ENCODE measurements at regions not wholly inside any gene's neighbourhood (a gene's known extent, or its start where the extent isn't known, plus 50 kb on each side); places are given as distances from the start of the nearest gene placed in this dataset.
A peak's percentile ranks its signal among the peaks of the same experiment; 100 is the strongest.

DNA sequence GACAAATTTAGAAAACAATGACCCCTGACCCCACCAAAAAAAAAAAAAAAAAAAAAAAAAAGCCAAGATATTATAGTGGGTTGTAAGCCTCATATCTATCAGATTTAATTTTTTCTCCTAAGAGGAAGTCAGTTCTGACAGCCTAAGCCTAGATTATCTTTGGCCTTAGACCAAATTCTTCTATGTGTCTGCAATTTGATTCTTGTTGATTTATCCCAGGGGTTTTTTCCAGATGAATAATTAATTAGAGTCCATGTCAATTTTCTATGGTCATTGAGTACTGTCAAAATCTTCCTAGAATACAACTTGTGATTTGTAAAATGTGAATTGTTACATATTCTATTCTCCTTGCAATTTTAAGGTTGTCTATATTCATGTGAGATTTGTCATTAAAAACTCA, 151.6 kb upstream of the CACNA2D1 start:
- peaks cover 7% of the 10 kb centered on the region; the same call in 1 of the 2 replicates for H3K4me1 ChIP-seq
- H3K36me3 ChIP-seq, result no peaks in the 10 kb centered on the region; the same call in 1 of the 2 replicates
- no peaks in the 10 kb centered on the region for H3K27me3 ChIP-seq
- no peak overlapping the region for H3K4me3 ChIP-seq (ENCODE audit: low read depth, low read length)
- DNase-seq, result no peak
- TF ChIP-seq, protein P1, sequence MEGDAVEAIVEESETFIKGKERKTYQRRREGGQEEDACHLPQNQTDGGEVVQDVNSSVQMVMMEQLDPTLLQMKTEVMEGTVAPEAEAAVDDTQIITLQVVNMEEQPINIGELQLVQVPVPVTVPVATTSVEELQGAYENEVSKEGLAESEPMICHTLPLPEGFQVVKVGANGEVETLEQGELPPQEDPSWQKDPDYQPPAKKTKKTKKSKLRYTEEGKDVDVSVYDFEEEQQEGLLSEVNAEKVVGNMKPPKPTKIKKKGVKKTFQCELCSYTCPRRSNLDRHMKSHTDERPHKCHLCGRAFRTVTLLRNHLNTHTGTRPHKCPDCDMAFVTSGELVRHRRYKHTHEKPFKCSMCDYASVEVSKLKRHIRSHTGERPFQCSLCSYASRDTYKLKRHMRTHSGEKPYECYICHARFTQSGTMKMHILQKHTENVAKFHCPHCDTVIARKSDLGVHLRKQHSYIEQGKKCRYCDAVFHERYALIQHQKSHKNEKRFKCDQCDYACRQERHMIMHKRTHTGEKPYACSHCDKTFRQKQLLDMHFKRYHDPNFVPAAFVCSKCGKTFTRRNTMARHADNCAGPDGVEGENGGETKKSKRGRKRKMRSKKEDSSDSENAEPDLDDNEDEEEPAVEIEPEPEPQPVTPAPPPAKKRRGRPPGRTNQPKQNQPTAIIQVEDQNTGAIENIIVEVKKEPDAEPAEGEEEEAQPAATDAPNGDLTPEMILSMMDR (IDR thresholded peaks at IDR 0.05; ENCODE audit: low read depth, low read length), result no peak
- no peaks in the 10 kb centered on the region for H3K9me3 ChIP-seq

DNA sequence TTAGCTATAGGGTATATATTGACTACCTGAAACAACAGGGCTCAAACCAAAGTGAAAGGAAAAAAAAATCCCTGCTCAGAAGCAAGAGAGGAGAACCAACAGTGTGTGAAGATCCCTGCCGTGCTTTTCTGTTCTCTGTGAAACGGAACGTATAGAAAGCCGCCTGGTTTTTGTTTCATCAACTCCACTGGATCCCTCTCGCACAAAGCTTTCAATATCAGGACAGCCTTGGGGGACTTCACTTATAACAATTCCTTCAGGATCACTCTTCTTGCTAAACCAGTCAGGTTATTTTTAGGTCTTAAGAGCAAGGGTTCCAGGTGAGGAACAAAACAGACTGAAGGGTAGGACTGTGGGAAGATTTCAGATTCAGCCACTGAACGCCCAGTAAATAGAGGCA, 151.1 kb upstream of the CACNA2D1 start:
- Histone ChIP-seq H3K4me1 (peaks cover 7% of the 10 kb centered on the region; the same call in 1 of the 2 replicates), H3K4me3 (ENCODE audit: low read depth, low read length) (peak overlapping the region; percentile 43), H3K27me3 (no peaks in the 10 kb centered on the region), H3K9me3 (no peaks in the 10 kb centered on the region), H3K36me3 (no peaks in the 10 kb centered on the region; the same call in 1 of the 2 replicates)
- TF ChIP-seq, protein P1 (IDR thresholded peaks at IDR 0.05; ENCODE audit: low read depth, low read length), result no peak
- no peak for DNase-seq

DNA sequence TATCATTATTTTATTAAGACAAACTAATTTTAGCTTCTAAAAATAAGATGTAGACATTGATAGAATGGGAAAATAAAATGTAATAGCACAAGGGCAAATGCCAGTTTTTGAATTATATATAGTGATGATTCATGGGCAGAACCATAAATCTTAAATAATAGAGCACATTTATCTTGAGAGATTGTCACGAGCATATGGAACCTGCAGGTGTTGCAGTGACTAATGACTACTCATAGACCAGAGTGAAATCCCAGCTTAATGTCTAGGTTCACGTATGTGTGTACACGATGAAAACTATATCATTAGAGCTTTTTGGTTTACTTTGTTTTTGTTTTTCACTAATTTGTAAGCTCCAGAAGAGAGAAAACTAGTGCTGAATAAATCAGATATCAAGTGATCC, 150.2 kb upstream of the CACNA2D1 start:
- H3K9me3 ChIP-seq, result no peaks in the 10 kb centered on the region
- H3K36me3 ChIP-seq, result no peaks in the 10 kb centered on the region; the same call in 1 of the 2 replicates
- DNase-seq, result no peak
- no peak overlapping the region for H3K4me3 ChIP-seq (ENCODE audit: low read depth, low read length)
- TF ChIP-seq, protein P1 (IDR thresholded peaks at IDR 0.05; ENCODE audit: low read depth, low read length), result no peak
- H3K27me3 ChIP-seq, result no peaks in the 10 kb centered on the region
- H3K4me1 ChIP-seq, result peaks cover 7% of the 10 kb centered on the region; the same call in 1 of the 2 replicates

DNA sequence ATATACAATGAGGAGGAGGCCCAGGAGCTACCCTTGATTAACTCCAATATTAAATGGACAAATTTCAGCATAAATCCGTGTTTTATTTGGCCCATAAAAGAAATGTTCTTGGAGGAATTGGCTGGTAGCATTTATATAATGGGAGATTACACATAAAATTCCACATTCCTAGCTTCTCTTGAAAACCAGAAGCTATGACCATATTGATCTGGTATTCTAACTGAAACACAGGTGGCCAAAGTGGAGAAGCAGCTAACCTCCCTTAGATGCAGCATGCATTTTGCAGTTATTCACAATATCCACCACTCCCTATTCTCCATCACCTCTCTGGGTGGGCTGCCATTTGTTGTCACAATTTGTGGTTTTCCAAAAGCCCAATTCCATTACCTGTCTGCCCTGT, 148.8 kb upstream of the CACNA2D1 start:
- Histone ChIP-seq H3K9me3 (no peaks in the 10 kb centered on the region), H3K4me3 (ENCODE audit: low read depth, low read length) (no peak overlapping the region), H3K36me3 (no peaks in the 10 kb centered on the region; the same call in 1 of the 2 replicates), H3K27me3 (no peaks in the 10 kb centered on the region), H3K4me1 (peaks cover 7% of the 10 kb centered on the region; the same call in 1 of the 2 replicates)
- DNase-seq, result no peak
- TF ChIP-seq, protein P1 (IDR thresholded peaks at IDR 0.05; ENCODE audit: low read depth, low read length), result no peak

DNA sequence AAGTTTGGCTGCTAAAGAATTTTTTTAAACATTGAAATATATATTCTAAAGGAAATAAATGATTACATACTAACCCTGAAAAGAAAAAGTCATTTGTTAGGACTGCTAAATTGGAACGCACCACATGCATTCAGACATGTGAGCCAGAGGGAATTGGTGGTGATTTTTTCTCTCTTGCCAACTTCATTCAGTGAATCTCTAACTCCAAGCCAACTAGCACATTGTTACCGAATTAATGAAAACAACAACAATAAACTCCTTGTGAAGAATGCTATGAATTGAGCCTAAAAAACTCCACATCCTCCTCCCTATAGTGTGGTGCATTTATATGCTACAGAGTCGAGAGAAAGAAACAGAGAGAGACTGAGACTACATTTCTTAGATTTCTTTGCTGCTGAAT, 135.5 kb upstream of the CACNA2D1 start:
- H3K27me3 ChIP-seq, result no peaks in the 10 kb centered on the region
- DNase-seq, result no peak
- TF ChIP-seq, protein P1 (IDR thresholded peaks at IDR 0.05; ENCODE audit: low read depth, low read length), result no peak
- no peaks in the 10 kb centered on the region for H3K9me3 ChIP-seq
- H3K36me3 ChIP-seq, result no peaks in the 10 kb centered on the region
- H3K4me3 ChIP-seq (ENCODE audit: low read depth, low read length), result no peak overlapping the region
- H3K4me1 ChIP-seq, result no peaks in the 10 kb centered on the region

DNA sequence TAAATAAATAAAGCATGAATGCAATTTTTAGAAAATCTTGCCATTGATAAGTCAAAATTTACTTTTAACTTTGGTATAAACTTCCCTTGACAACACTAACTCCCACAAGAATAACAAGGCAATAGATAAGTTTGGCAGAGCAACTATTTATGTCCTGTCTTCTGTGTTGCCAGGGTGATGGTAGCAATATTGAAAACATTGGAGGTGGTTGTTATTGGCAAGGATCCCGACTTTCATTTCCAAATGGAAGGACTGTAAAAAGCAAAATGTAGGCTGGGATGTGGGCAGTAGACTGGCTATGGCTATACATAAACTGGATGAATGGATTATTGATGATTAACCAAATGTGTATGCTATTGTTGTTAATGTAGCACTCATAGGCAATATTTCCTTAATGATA, 134.9 kb upstream of the CACNA2D1 start:
- no peak for DNase-seq
- no peaks in the 10 kb centered on the region for H3K9me3 ChIP-seq
- H3K36me3 ChIP-seq, result no peaks in the 10 kb centered on the region

More for the DNA sequence above, 134.9 kb upstream of the CACNA2D1 start:
- Histone ChIP-seq H3K4me1 (no peaks in the 10 kb centered on the region), H3K4me3 (ENCODE audit: low read depth, low read length) (no peak overlapping the region), H3K27me3 (no peaks in the 10 kb centered on the region)
- TF ChIP-seq, protein P1 (IDR thresholded peaks at IDR 0.05; ENCODE audit: low read depth, low read length), result no peak
